ENCODE measurements at regions not wholly inside any gene's neighbourhood (a gene's known extent, or its start where the extent isn't known, plus 50 kb on each side); places are given as distances from the start of the nearest gene placed in this dataset.

DNA sequence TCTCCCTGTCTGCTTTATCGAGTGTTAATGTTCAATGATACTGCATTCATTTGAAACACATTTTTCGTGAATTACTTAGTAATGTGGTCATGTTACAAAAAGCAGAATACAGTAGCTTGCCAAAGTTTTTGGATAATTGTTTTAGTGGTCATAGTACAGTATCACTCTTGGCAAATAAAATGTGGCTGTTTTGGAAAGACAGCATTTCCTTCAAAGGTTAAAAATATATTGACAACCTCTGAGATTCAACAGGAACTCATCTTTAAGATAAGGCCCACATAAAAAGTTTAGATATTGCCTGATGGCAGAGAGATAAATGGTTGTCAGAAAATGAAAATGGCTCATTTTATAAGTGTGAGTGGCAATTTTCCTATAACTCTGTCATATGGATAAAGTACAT, 297.7 kb upstream of the MAN1A1 start:
- no peak overlapping the region for H3K4me3 ChIP-seq (ENCODE audit: low read depth, low read length)
- TF ChIP-seq, protein P1, sequence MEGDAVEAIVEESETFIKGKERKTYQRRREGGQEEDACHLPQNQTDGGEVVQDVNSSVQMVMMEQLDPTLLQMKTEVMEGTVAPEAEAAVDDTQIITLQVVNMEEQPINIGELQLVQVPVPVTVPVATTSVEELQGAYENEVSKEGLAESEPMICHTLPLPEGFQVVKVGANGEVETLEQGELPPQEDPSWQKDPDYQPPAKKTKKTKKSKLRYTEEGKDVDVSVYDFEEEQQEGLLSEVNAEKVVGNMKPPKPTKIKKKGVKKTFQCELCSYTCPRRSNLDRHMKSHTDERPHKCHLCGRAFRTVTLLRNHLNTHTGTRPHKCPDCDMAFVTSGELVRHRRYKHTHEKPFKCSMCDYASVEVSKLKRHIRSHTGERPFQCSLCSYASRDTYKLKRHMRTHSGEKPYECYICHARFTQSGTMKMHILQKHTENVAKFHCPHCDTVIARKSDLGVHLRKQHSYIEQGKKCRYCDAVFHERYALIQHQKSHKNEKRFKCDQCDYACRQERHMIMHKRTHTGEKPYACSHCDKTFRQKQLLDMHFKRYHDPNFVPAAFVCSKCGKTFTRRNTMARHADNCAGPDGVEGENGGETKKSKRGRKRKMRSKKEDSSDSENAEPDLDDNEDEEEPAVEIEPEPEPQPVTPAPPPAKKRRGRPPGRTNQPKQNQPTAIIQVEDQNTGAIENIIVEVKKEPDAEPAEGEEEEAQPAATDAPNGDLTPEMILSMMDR (IDR thresholded peaks at IDR 0.05; ENCODE audit: low read depth, low read length, missing control alignments), result no peak
- no peak for DNase-seq (ENCODE audit: low read depth)

DNA sequence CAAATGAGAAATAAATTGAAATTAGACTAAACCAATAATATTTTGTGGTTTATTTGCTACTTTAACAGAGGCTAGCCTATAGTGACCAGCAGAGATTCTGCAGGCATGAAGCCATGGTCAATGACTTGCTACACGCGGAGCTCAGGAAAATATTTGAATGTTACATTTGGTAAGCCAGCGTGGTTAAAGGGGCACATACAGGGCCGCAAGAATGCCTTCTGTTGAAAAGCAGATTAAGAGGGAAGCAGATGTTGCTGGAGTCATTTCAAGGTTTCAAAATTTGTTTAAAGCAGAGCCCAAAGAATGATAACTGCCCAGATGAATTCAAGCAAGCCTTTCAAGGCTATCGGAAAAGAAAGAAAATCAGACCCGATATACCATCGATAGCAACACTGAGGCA, 294.3 kb upstream of the MAN1A1 start:
- TF ChIP-seq, protein P1 (IDR thresholded peaks at IDR 0.05; ENCODE audit: low read depth, low read length, missing control alignments), result no peak
- DNase-seq (ENCODE audit: low read depth), result no peak
- no peak overlapping the region for H3K4me3 ChIP-seq (ENCODE audit: low read depth, low read length)

DNA sequence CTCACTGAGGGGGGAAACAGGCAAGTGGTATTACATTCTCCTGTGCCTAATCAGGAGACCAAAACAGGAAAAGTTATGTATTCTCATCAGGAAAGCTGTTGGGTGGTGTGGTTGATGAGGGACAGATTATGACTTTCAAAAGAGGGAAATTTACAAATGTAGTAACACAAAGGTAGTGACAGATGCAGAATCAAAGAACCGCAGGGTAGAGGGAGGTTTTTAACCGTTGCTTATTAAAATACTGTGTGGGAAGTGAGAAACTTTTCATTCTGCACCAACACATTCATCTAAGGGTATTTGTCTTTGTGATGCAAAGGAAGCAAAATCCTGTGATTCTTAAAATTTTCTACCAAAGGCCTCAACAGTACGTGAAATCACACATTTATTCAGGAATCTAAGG, 288.2 kb upstream of the MAN1A1 start:
- no peak overlapping the region for H3K4me3 ChIP-seq (ENCODE audit: low read depth, low read length)
- no peak for DNase-seq (ENCODE audit: low read depth)
- TF ChIP-seq, protein P1 (IDR thresholded peaks at IDR 0.05; ENCODE audit: low read depth, low read length, missing control alignments), result no peak

GRCh38 chr6:119636060-119636459, 286.5 kb upstream of the MAN1A1 start:
- TF ChIP-seq, protein P1 (IDR thresholded peaks at IDR 0.05; ENCODE audit: low read depth, low read length, missing control alignments), result no peak
- DNase-seq (ENCODE audit: low read depth), result no peak
- no peak overlapping the region for H3K4me3 ChIP-seq (ENCODE audit: low read depth, low read length)

DNA sequence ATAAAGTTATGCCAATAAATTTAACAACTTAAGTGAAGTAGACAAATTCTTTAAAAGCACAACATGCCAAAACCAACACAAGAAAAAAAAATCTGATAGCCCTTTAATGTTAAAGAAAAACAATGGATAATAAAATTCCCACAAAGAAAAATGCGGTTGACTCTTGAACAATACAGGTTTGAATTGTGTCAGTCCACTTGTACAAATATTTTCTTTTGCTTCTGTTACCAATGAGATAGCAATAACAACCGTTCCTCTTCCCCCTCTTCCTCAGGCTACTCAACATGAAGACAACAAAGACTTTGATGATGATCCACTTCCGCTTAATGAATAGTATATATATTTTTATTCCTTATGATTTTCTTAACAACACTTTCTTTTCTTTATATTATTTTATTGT, 283.9 kb upstream of the MAN1A1 start:
- no peak for DNase-seq (ENCODE audit: low read depth)
- H3K4me3 ChIP-seq (ENCODE audit: low read depth, low read length), result no peak overlapping the region
- TF ChIP-seq, protein P1 (IDR thresholded peaks at IDR 0.05; ENCODE audit: low read depth, low read length, missing control alignments), result no peak

GRCh38 chr6:119630561-119631192, 281.1 kb upstream of the MAN1A1 start:
- no peak overlapping the region for H3K4me3 ChIP-seq (ENCODE audit: low read depth, low read length)
- DNase-seq (ENCODE audit: low read depth), result no peak
- TF ChIP-seq, protein P1 (IDR thresholded peaks at IDR 0.05; ENCODE audit: low read depth, low read length, missing control alignments), result no peak
